Activated B cell treated with CpG ODN at 0.5 μM for 24 hours (primary cell): ENCODE measurements at regions not wholly inside any gene's neighbourhood (a gene's known extent, or its start where the extent isn't known, plus 50 kb on each side); places are given as distances from the start of the nearest gene placed in this dataset.

Source experiments
- ATAC-seq: fragments of 200-7000 bp; cut with Tn5 transposase; one replicate; pipeline ENCODE4 v1.10.0; 2021; ENCODE audit warnings: low read depth, mild to moderate bottlenecking, moderate library complexity
- CTCF ChIA-PET: fragments of 350-600 bp; sonication (Branson Sonifier 250); formaldehyde crosslinking; loops from one replicate; lab custom pipeline; 2021; ENCODE audit warnings: antibody characterized with exemption; lab: Charles Lee
- POLR2A ChIA-PET: fragments of 350-600 bp; sonication (Branson Sonifier 250); formaldehyde crosslinking; loops from one replicate; lab custom pipeline; 2021; ENCODE audit warnings: antibody characterized with exemption; lab: Charles Lee
- DNase-seq: peaks from one replicate; pipeline ENCODE4 v3.0.0; 2022
- H3K27ac Mint-ChIP-seq: one replicate; pipeline ENCODE4 v1.8.0; 2020; ENCODE audit warnings: mixed read lengths
- H3K27me3 Mint-ChIP-seq: one replicate; pipeline ENCODE4 v1.8.0; 2021; ENCODE audit warnings: mixed read lengths
- H3K36me3 Mint-ChIP-seq: one replicate; pipeline ENCODE4 v1.8.0; 2021; ENCODE audit warnings: low read depth, mixed read lengths
- H3K4me1 Mint-ChIP-seq: one replicate; pipeline ENCODE4 v1.8.0; 2021; ENCODE audit warnings: mixed read lengths
- H3K4me3 Mint-ChIP-seq: one replicate; pipeline ENCODE4 v1.8.0; 2020; ENCODE audit warnings: mild to moderate bottlenecking, mixed read lengths
- H3K9me3 Mint-ChIP-seq: one replicate; pipeline ENCODE4 v1.8.0; 2020; ENCODE audit warnings: mixed read lengths
- intact Hi-C: fragments of 100-400 bp; cut with micrococcal nuclease; formaldehyde crosslinking; loops from one replicate; pipeline ENCODE4 v1.15.1; 2024
- TF ChIP-seq, protein P1 (sequence below): fragments of 200-600 bp; IDR thresholded peaks from one replicate; pipeline ENCODE4 v1.8.0; 2022; ENCODE audit warnings: antibody characterized with exemption, mild to moderate bottlenecking

DNA sequence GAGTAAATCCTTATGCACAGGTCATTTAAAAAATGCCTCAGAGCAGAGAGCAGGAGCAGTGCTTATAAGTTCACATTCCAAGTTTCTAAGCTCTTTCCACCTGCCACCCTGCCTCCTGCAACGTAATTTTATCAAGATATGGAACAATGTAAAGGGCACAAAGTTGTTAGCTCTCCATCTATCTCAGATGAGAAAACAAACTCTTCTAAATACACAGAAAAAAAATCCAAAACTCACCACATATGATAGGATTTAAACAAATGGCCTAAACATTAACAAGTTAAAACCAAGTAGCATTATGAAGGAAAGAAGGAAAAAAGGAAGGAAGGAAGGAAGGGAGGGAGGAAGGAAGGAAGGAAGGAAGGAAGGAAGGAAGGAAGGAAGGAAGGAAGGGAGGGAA lies 1132.8 kb downstream of the GRM8 start:
- TF ChIP-seq, protein P1, sequence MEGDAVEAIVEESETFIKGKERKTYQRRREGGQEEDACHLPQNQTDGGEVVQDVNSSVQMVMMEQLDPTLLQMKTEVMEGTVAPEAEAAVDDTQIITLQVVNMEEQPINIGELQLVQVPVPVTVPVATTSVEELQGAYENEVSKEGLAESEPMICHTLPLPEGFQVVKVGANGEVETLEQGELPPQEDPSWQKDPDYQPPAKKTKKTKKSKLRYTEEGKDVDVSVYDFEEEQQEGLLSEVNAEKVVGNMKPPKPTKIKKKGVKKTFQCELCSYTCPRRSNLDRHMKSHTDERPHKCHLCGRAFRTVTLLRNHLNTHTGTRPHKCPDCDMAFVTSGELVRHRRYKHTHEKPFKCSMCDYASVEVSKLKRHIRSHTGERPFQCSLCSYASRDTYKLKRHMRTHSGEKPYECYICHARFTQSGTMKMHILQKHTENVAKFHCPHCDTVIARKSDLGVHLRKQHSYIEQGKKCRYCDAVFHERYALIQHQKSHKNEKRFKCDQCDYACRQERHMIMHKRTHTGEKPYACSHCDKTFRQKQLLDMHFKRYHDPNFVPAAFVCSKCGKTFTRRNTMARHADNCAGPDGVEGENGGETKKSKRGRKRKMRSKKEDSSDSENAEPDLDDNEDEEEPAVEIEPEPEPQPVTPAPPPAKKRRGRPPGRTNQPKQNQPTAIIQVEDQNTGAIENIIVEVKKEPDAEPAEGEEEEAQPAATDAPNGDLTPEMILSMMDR, result no peak
- CTCF ChIA-PET, result no interaction called here
- H3K36me3 Mint-ChIP-seq, result no peaks in the 10 kb centered on the region
- H3K27ac Mint-ChIP-seq, result no peak overlapping the region
- H3K4me1 Mint-ChIP-seq, result no peaks in the 10 kb centered on the region
- no peak for DNase-seq
- no peaks in the 10 kb centered on the region for H3K27me3 Mint-ChIP-seq
- POLR2A ChIA-PET, result no interaction called here
- intact Hi-C loops, result no loop called here
- H3K4me3 Mint-ChIP-seq, result no peak overlapping the region
- ATAC-seq, result no peak
- H3K9me3 Mint-ChIP-seq, result peaks cover 13% of the 10 kb centered on the region

DNA sequence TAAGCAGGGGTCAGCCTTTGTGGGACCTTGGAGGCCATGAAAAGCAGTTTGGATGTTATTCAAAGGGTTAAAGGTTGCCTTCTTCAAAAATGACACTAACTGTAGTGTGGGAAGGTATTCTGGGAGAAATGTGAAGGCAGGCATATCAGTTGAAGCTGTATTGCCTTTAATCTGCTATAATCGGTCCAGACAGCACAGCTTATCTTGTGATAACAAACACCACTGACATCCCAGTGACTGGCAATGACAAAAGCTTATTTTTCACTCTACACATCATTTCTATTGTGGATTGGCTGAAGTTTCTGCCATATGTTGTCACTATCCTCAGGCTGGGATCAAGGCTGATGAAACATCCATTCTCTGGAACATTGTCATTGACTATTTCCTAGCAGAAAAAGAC lies 1149.2 kb downstream of the GRM8 start:
- no peak for DNase-seq
- Mint-ChIP-seq H3K4me3 (no peak overlapping the region), H3K27ac (no peak overlapping the region), H3K4me1 (no peaks in the 10 kb centered on the region), H3K36me3 (no peaks in the 10 kb centered on the region), H3K27me3 (no peaks in the 10 kb centered on the region), H3K9me3 (peaks cover 12% of the 10 kb centered on the region)
- TF ChIP-seq, protein P1, result no peak
- POLR2A ChIA-PET, result no interaction called here
- ATAC-seq, result no peak
- CTCF ChIA-PET, result no interaction called here
- intact Hi-C loops, result no loop called here

DNA sequence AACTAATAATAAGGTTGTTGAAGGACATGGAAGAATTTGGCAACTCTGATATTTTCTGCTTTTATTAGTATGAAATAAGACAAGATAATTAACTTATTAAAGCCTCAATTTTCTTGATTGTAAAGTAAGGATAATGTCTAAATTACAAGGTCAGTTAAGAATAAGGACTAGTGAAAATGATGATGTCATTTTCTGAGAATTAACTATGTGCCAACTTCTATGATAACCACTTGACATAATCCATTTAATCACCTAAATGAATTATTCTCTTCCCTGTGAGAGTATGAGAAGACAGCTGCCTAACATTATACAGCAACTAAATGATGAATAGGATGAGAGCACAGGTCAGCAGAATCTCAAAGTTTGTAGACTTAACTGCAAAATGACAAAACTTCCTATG lies 1153.4 kb upstream of the POT1 start:
- ATAC-seq (no peak), DNase-seq (no peak)
- TF ChIP-seq, protein P1, result no peak

DNA sequence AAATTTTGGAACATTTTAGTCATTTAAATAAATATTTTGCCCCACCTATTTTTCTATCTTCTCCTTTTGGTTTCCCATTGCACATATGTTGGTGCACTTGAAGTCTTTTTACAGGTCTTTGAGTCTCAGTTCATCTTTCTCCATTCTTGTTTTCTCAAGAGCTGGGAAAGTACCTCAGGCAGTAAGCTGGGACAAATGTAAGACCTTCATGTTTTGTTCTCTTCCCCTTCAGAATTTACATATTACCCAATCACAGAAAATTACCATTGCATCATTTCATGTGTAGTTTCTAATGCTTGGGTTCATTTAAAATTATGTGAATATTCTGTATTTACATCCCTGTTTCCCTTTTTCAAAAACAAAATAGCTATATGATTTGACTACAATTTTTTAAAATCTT lies 1150.0 kb upstream of the POT1 start:
- CTCF ChIA-PET, result no interaction called here
- no peak overlapping the region for H3K27ac Mint-ChIP-seq
- no peaks in the 10 kb centered on the region for H3K27me3 Mint-ChIP-seq
- no peak for DNase-seq
- TF ChIP-seq, protein P1, result no peak
- intact Hi-C loops, result no loop called here
- no peaks in the 10 kb centered on the region for H3K36me3 Mint-ChIP-seq
- no peaks in the 10 kb centered on the region for H3K4me1 Mint-ChIP-seq
- H3K4me3 Mint-ChIP-seq, result no peak overlapping the region
- no peaks in the 10 kb centered on the region for H3K9me3 Mint-ChIP-seq
- no peak for ATAC-seq
- POLR2A ChIA-PET, result no interaction called here

More for the DNA sequence above, 1153.4 kb upstream of the POT1 start:
- Mint-ChIP-seq H3K27ac (no peak overlapping the region), H3K9me3 (peaks cover 3% of the 10 kb centered on the region), H3K36me3 (no peaks in the 10 kb centered on the region), H3K4me3 (no peak overlapping the region), H3K4me1 (no peaks in the 10 kb centered on the region), H3K27me3 (no peaks in the 10 kb centered on the region)
- ChIA-PET CTCF (no interaction called here), POLR2A (no interaction called here)
- intact Hi-C loops, result no loop called here

DNA sequence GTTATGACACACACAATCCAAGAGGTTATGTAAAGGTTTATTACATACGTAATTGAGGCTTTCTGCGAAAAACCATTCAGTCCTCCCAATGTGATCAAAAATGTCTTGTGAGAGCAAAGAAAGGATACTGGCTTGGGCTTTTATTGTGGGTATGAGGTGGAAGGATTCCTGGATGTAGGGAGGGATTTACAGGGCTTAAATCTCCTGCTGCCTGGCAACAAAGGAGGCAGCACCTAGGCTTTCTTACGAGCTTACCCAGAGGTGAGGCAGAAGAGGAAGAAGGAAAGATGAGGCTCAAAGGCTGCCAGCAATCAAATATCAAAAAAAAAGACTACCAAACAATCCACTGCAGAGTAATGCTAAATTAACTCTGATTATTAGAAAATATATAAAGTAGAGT lies 1149.5 kb upstream of the POT1 start:
- Mint-ChIP-seq H3K27ac (no peak overlapping the region), H3K36me3 (no peaks in the 10 kb centered on the region), H3K4me3 (no peak overlapping the region), H3K27me3 (no peaks in the 10 kb centered on the region), H3K9me3 (no peaks in the 10 kb centered on the region), H3K4me1 (no peaks in the 10 kb centered on the region)
- TF ChIP-seq, protein P1, result no peak
- intact Hi-C loops, result no loop called here
- ATAC-seq (no peak), DNase-seq (no peak)
- CTCF ChIA-PET, result no interaction called here
- POLR2A ChIA-PET, result no interaction called here
